ENCODE measurements at regions not wholly inside any gene's neighbourhood (a gene's known extent, or its start where the extent isn't known, plus 50 kb on each side); places are given as distances from the start of the nearest gene placed in this dataset.

GRCh38 chr1:25105836-25106235, 126.5 kb downstream of the SYF2 start:
- Histone ChIP-seq H3K4me1 (ENCODE audit: control insufficient read depth, low read length) (peaks cover 8% of the 10 kb centered on the region), H3K27me3 (ENCODE audit: control insufficient read depth, low read length) (peaks cover 6% of the 10 kb centered on the region; the same call in 1 of the 2 replicates), H3F3A (ENCODE audit: control insufficient read depth, insufficient read depth) (no peaks in the 10 kb centered on the region), H4K20me1 (ENCODE audit: control insufficient read depth, insufficient read depth, low read depth, low read length) (no peaks in the 10 kb centered on the region), H3K9me3 (ENCODE audit: control insufficient read depth, insufficient read depth, low read length) (peaks cover 10% of the 10 kb centered on the region), H3K36me3 (ENCODE audit: control insufficient read depth, low read length) (no peaks in the 10 kb centered on the region), H3K9me2 (replicated peaks; ENCODE audit: control insufficient read depth, low read length) (no peaks in the 10 kb centered on the region), H3K27ac (ENCODE audit: low read depth, low read length) (no peak overlapping the region), H3K79me2 (ENCODE audit: control insufficient read depth, low read length) (no peaks in the 10 kb centered on the region), H3K4me3 (ENCODE audit: low read length) (no peak overlapping the region), H3K4me2 (ENCODE audit: low read length) (no peak overlapping the region)
- TF ChIP-seq, protein P1, sequence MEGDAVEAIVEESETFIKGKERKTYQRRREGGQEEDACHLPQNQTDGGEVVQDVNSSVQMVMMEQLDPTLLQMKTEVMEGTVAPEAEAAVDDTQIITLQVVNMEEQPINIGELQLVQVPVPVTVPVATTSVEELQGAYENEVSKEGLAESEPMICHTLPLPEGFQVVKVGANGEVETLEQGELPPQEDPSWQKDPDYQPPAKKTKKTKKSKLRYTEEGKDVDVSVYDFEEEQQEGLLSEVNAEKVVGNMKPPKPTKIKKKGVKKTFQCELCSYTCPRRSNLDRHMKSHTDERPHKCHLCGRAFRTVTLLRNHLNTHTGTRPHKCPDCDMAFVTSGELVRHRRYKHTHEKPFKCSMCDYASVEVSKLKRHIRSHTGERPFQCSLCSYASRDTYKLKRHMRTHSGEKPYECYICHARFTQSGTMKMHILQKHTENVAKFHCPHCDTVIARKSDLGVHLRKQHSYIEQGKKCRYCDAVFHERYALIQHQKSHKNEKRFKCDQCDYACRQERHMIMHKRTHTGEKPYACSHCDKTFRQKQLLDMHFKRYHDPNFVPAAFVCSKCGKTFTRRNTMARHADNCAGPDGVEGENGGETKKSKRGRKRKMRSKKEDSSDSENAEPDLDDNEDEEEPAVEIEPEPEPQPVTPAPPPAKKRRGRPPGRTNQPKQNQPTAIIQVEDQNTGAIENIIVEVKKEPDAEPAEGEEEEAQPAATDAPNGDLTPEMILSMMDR (IDR thresholded peaks at IDR 0.05; ENCODE audit: low read depth, low read length, poor library complexity, severe bottlenecking): no peak
- TF ChIP-seq EZH2phosphoT487 (IDR thresholded peaks at IDR 0.05; ENCODE audit: borderline replicate concordance, low read length): no peak

DNA sequence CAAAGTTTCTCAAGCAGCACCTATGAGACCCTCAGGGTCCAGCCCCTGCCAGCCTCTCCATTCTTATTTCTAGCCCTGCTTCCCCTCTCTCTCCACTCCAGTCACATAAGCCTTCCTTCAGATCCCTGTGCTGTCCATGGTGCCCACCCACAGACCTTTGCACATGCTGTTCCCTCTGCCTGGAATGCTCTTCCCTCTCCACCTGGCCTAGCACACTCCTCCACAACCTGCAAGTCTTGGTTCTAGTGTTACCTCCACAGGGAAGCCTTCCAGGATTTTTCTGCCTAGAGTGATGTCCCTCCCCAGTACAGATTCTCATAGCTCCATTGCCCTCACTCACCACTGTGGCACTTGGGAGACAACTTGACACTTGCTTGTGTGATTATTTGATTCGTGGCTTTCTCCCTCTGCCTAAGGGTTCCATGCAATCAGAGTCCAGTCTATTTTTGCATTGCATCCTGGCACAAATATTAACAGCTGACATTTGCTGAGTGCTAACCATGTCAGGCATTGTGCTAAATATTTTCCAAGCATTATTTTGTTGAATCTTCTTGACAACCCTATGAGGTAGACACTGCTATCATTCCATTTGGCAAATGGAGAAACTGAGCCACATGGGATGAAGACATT, 127.3 kb downstream of the SYF2 start:
- peaks cover 6% of the 10 kb centered on the region; the same call in 1 of the 2 replicates for H3K27me3 ChIP-seq (ENCODE audit: control insufficient read depth, low read length)
- H4K20me1 ChIP-seq (ENCODE audit: control insufficient read depth, insufficient read depth, low read depth, low read length): no peaks in the 10 kb centered on the region
- no peak overlapping the region for H3K4me3 ChIP-seq (ENCODE audit: low read length)
- no peaks in the 10 kb centered on the region for H3F3A ChIP-seq (ENCODE audit: control insufficient read depth, insufficient read depth)
- no peaks in the 10 kb centered on the region for H3K9me2 ChIP-seq (replicated peaks; ENCODE audit: control insufficient read depth, low read length)
- H3K4me2 ChIP-seq (ENCODE audit: low read length): no peak overlapping the region
- no peaks in the 10 kb centered on the region for H3K36me3 ChIP-seq (ENCODE audit: control insufficient read depth, low read length)
- H3K79me2 ChIP-seq (ENCODE audit: control insufficient read depth, low read length): no peaks in the 10 kb centered on the region
- H3K4me1 ChIP-seq (ENCODE audit: control insufficient read depth, low read length): peaks cover 16% of the 10 kb centered on the region
- no peak overlapping the region for H3K27ac ChIP-seq (ENCODE audit: low read depth, low read length)
- TF ChIP-seq, protein P1 (IDR thresholded peaks at IDR 0.05; ENCODE audit: low read depth, low read length, poor library complexity, severe bottlenecking): no peak
- no peak for TF ChIP-seq EZH2phosphoT487 (IDR thresholded peaks at IDR 0.05; ENCODE audit: borderline replicate concordance, low read length)
- H3K9me3 ChIP-seq (ENCODE audit: control insufficient read depth, insufficient read depth, low read length): peaks cover 10% of the 10 kb centered on the region

GRCh38 chr1:25103164-25103795, 129.0 kb downstream of the SYF2 start:
- H3K4me3 ChIP-seq (ENCODE audit: low read length): no peak overlapping the region
- no peaks in the 10 kb centered on the region for H3F3A ChIP-seq (ENCODE audit: control insufficient read depth, insufficient read depth)
- no peaks in the 10 kb centered on the region for H3K36me3 ChIP-seq (ENCODE audit: control insufficient read depth, low read length)
- H3K9me2 ChIP-seq (replicated peaks; ENCODE audit: control insufficient read depth, low read length): no peaks in the 10 kb centered on the region
- no peaks in the 10 kb centered on the region for H3K79me2 ChIP-seq (ENCODE audit: control insufficient read depth, low read length)
- TF ChIP-seq, protein P1 (IDR thresholded peaks at IDR 0.05; ENCODE audit: low read depth, low read length, poor library complexity, severe bottlenecking): no peak
- TF ChIP-seq EZH2phosphoT487 (IDR thresholded peaks at IDR 0.05; ENCODE audit: borderline replicate concordance, low read length): no peak
- no peaks in the 10 kb centered on the region for H3K9me3 ChIP-seq (ENCODE audit: control insufficient read depth, insufficient read depth, low read length)
- peaks cover 19% of the 10 kb centered on the region for H3K4me1 ChIP-seq (ENCODE audit: control insufficient read depth, low read length)
- no peak overlapping the region for H3K4me2 ChIP-seq (ENCODE audit: low read length)
- H3K27me3 ChIP-seq (ENCODE audit: control insufficient read depth, low read length): peaks cover 10% of the 10 kb centered on the region
- no peaks in the 10 kb centered on the region for H4K20me1 ChIP-seq (ENCODE audit: control insufficient read depth, insufficient read depth, low read depth, low read length)
- no peak overlapping the region for H3K27ac ChIP-seq (ENCODE audit: low read depth, low read length)

Data from DOHH2 (cell line).